OCI-LY1 (cell line): ENCODE measurements at regions not wholly inside any gene's neighbourhood (a gene's known extent, or its start where the extent isn't known, plus 50 kb on each side); places are given as distances from the start of the nearest gene placed in this dataset.

Experiments used
- EZH2 ChIP-seq: fragments of 200-600 bp; sonication (generic), shearing (Covaris generic); IDR thresholded peaks from 2 replicates; pipeline ENCODE4 v1.8.0; 2017; ENCODE audit warnings: borderline replicate concordance, mixed run types, mild to moderate bottlenecking, antibody characterized with exemption, low read length, moderate library complexity, mixed read lengths
- TF ChIP-seq, protein P1 (sequence below): fragments of 200-600 bp; sonication (generic), shearing (Covaris generic); IDR thresholded peaks from 2 replicates; pipeline ENCODE4 v1.5.1; 2017; ENCODE audit warnings: mild to moderate bottlenecking, antibody characterized with exemption, low read length, moderate library complexity, mixed read lengths

- TF ChIP-seq, protein P1, sequence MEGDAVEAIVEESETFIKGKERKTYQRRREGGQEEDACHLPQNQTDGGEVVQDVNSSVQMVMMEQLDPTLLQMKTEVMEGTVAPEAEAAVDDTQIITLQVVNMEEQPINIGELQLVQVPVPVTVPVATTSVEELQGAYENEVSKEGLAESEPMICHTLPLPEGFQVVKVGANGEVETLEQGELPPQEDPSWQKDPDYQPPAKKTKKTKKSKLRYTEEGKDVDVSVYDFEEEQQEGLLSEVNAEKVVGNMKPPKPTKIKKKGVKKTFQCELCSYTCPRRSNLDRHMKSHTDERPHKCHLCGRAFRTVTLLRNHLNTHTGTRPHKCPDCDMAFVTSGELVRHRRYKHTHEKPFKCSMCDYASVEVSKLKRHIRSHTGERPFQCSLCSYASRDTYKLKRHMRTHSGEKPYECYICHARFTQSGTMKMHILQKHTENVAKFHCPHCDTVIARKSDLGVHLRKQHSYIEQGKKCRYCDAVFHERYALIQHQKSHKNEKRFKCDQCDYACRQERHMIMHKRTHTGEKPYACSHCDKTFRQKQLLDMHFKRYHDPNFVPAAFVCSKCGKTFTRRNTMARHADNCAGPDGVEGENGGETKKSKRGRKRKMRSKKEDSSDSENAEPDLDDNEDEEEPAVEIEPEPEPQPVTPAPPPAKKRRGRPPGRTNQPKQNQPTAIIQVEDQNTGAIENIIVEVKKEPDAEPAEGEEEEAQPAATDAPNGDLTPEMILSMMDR, result no peak
- TF ChIP-seq EZH2, result no peak
These were observed 271.0 kb downstream of the EDEM1 start for GRCh38 chr3:5458526-5458925.
